Esophagus squamous epithelium (tissue), 4 donors: ENCODE measurements at regions not wholly inside any gene's neighbourhood (a gene's known extent, or its start where the extent isn't known, plus 50 kb on each side); places are given as distances from the start of the nearest gene placed in this dataset.

ENCODE experiments used
- POLR2A ChIP-seq, 4 donors: fragments of 450-650 bp; IDR thresholded peaks; one replicate each; pipeline ENCODE4 v1.6.1; 2017; ENCODE audit warnings: antibody characterized with exemption in 4 of 4, mild to moderate bottlenecking in 4 of 4, moderate library complexity in 3 of 4
- TF ChIP-seq, protein P1 (sequence below), 6 experiments: fragments of 450-650 bp in 4 of 6; fragments of 200-600 bp in 2 of 6; sonication (generic) in 2 of 6; IDR thresholded peaks; one replicate each; pipeline ENCODE4 v1.5.1; 2016 to 2019; ENCODE audit warnings: antibody characterized with exemption in 6 of 6, mild to moderate bottlenecking in 4 of 6, moderate library complexity in 4 of 6

DNA sequence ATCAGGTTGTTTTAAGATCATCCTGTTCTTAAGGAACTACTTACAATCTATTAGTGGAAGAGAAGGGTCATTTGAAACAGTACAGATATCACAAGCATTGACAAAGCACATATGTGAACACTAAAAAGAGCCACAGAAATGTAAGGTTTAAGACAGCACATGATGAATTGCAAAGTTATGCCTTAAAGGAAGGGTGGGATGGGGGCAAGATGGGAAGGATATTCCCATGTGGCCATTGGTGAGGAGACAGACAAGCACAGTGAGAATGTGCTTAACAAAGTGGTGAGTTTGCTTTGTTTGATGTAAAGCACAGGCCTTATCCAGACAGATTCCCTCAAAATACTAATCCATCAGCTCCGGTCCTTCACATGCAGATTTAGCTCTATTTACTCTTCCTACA, 151.6 kb upstream of the IVNS1ABP start:
- TF ChIP-seq, protein P1, sequence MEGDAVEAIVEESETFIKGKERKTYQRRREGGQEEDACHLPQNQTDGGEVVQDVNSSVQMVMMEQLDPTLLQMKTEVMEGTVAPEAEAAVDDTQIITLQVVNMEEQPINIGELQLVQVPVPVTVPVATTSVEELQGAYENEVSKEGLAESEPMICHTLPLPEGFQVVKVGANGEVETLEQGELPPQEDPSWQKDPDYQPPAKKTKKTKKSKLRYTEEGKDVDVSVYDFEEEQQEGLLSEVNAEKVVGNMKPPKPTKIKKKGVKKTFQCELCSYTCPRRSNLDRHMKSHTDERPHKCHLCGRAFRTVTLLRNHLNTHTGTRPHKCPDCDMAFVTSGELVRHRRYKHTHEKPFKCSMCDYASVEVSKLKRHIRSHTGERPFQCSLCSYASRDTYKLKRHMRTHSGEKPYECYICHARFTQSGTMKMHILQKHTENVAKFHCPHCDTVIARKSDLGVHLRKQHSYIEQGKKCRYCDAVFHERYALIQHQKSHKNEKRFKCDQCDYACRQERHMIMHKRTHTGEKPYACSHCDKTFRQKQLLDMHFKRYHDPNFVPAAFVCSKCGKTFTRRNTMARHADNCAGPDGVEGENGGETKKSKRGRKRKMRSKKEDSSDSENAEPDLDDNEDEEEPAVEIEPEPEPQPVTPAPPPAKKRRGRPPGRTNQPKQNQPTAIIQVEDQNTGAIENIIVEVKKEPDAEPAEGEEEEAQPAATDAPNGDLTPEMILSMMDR (IDR thresholded peaks at IDR 0.05) = no peak
- TF ChIP-seq POLR2A (IDR thresholded peaks at IDR 0.05) = no peak
